Astrocyte (in vitro differentiated cells and primary cell): ENCODE measurements at regions not wholly inside any gene's neighbourhood (a gene's known extent, or its start where the extent isn't known, plus 50 kb on each side); places are given as distances from the start of the nearest gene placed in this dataset.

ENCODE experiments used
- DNase-seq: peaks from one replicate; pipeline ENCODE4 v3.0.0-alpha.2; 2010; ENCODE audit warnings: low read depth
- FAIRE-seq: peaks from 2 replicates; lab custom pipeline; 2011; peaks lifted over from hg19 to GRCh38; lab: Jason Lieb, UNC
- H2AFZ ChIP-seq: 2 replicates; pipeline ENCODE4 v1.6.0; 2012; ENCODE audit warnings: low read depth, low read length, inconsistent platforms
- H3K27ac ChIP-seq: 2 replicates; pipeline ENCODE4 v1.5.1; 2011; ENCODE audit warnings: low read depth, low read length, inconsistent platforms
- H3K27me3 ChIP-seq: 2 replicates; pipeline ENCODE4 v1.6.0; 2011; ENCODE audit warnings: low read length, inconsistent platforms; ENCODE audit not compliant: insufficient read depth
- H3K36me3 ChIP-seq: 2 replicates; pipeline ENCODE4 v1.5.1; 2011; ENCODE audit warnings: low read length, inconsistent platforms; ENCODE audit not compliant: insufficient read depth
- H3K4me1 ChIP-seq: 2 replicates; pipeline ENCODE4 v1.5.1; 2011; ENCODE audit warnings: low read length, inconsistent platforms; ENCODE audit not compliant: insufficient read depth
- H3K4me2 ChIP-seq: 2 replicates; pipeline ENCODE4 v1.6.0; 2012; ENCODE audit warnings: low read length, inconsistent platforms
- H3K4me3 ChIP-seq: 2 replicates; pipeline ENCODE4 v1.5.1; 2011; ENCODE audit warnings: low read depth, mild to moderate bottlenecking, low read length, inconsistent platforms; ENCODE audit not compliant: insufficient read depth
- H3K79me2 ChIP-seq: 2 replicates; pipeline ENCODE4 v1.6.0; 2012; ENCODE audit warnings: mild to moderate bottlenecking, low read length, inconsistent platforms; ENCODE audit not compliant: insufficient read depth
- H3K9ac ChIP-seq: 2 replicates; pipeline ENCODE4 v1.6.0; 2012; ENCODE audit warnings: mild to moderate bottlenecking, low read length, inconsistent platforms
- H3K9me3 ChIP-seq: 2 replicates; pipeline ENCODE4 v1.5.1; 2012; ENCODE audit warnings: low read depth, mild to moderate bottlenecking, low read length, inconsistent platforms; ENCODE audit not compliant: insufficient read depth
- H4K20me1 ChIP-seq: 2 replicates; pipeline ENCODE4 v1.6.0; 2012; ENCODE audit warnings: low read length, inconsistent platforms; ENCODE audit not compliant: insufficient read depth
- H3K27ac Mint-ChIP-seq: one replicate; pipeline ENCODE4 v1.8.0; 2021; ENCODE audit warnings: mild to moderate bottlenecking, mixed read lengths; ENCODE audit not compliant: unreplicated experiment
- H3K27me3 Mint-ChIP-seq: one replicate; pipeline ENCODE4 v1.8.0; 2021; ENCODE audit warnings: low read depth, mixed read lengths; ENCODE audit not compliant: unreplicated experiment
- H3K36me3 Mint-ChIP-seq: one replicate; pipeline ENCODE4 v1.8.0; 2021; ENCODE audit warnings: low read depth, mixed read lengths; ENCODE audit not compliant: unreplicated experiment
- H3K4me1 Mint-ChIP-seq: one replicate; pipeline ENCODE4 v1.8.0; 2021; ENCODE audit warnings: low read depth, mixed read lengths; ENCODE audit not compliant: unreplicated experiment
- H3K4me3 Mint-ChIP-seq: one replicate; pipeline ENCODE4 v1.8.0; 2021; ENCODE audit warnings: mild to moderate bottlenecking, moderate library complexity, mixed read lengths; ENCODE audit not compliant: unreplicated experiment
- H3K9me3 Mint-ChIP-seq: one replicate; pipeline ENCODE4 v1.8.0; 2021; ENCODE audit warnings: mild to moderate bottlenecking, mixed read lengths; ENCODE audit not compliant: unreplicated experiment
- EZH2 ChIP-seq: IDR thresholded peaks from 2 replicates; pipeline ENCODE4 v1.6.1; 2012; ENCODE audit warnings: mild to moderate bottlenecking, low read length, inconsistent platforms; ENCODE audit not compliant: insufficient read depth
- TF ChIP-seq, protein P1 (sequence below): IDR thresholded peaks from 2 replicates; pipeline ENCODE4 v1.5.1; 2011; ENCODE audit warnings: low read depth, mild to moderate bottlenecking, inconsistent platforms, low read length, moderate library complexity; ENCODE audit not compliant: insufficient read depth

DNA sequence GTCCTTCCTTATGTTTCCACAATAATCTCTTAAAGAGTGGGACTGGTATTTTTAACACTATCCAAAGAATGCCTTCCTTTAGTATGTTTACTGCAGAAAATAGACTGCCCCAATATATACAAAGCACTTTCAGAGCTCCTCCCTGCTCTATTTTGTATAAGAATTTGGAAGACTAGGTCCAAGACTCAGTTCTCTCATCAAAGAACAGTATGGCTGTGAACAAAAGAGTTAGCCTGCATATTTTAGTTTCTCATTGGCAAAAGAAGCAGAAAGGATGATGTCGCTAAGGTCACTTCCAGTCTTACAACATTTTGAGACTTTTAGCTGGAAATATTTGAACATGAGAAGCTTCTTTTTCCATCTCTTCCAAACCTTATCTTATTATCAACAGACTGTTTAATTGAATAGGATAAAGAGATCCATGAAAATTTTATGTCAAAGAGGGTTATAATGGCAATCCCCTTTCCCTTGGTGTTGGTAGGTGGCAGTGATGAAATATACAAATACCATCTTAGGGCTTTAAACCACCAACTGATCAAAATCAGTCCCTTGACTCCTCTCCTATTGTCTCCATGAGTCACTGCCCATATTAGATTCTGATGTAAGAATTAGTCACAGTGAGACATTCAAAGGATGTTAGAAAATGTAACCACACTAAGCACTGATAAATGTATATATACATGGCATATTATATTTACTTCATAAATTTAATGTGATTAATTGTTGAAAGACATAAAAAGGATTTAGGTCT lies 266.9 kb upstream of the DSEL start:
- H3K4me1 ChIP-seq = peaks cover 16% of the 10 kb centered on the region
- FAIRE-seq = peak; percentile 99
- H2AFZ ChIP-seq = peak overlapping the region; percentile 48

DNA sequence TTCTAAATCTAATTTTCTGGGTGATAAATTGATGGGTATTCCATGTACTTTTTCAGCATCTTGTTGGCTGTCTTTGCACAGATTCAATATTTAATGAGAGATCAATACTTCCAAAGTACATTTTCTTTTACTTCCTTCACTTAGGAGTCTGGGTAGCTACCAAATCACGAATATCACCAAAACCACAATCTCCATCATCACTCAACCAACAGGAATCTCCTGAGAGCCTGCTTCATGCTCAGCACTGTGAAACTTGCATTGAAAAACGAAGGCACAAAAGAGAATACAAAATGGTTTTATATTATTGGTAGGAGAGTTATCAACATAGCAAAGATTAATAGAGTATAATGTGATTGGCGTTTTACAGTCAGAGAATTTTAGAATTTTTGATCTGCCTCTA lies 261.5 kb upstream of the DSEL start:
- Histone ChIP-seq H3K4me2 (no peak overlapping the region), H3K4me1 (peaks cover 5% of the 10 kb centered on the region), H3K27me3 (no peaks in the 10 kb centered on the region), H2AFZ (no peak overlapping the region), H3K9me3 (no peaks in the 10 kb centered on the region), H3K27ac (no peak overlapping the region), H4K20me1 (no peaks in the 10 kb centered on the region), H3K4me3 (no peak overlapping the region), H3K36me3 (no peaks in the 10 kb centered on the region), H3K9ac (no peak overlapping the region), H3K79me2 (no peaks in the 10 kb centered on the region)
- Mint-ChIP-seq H3K9me3 (no peaks in the 10 kb centered on the region), H3K36me3 (no peaks in the 10 kb centered on the region), H3K27ac (no peak overlapping the region), H3K4me1 (peaks cover 24% of the 10 kb centered on the region), H3K4me3 (no peak overlapping the region), H3K27me3 (no peaks in the 10 kb centered on the region)
- FAIRE-seq = peak; percentile 39
- DNase-seq = peak; percentile 51
- TF ChIP-seq, protein P1, sequence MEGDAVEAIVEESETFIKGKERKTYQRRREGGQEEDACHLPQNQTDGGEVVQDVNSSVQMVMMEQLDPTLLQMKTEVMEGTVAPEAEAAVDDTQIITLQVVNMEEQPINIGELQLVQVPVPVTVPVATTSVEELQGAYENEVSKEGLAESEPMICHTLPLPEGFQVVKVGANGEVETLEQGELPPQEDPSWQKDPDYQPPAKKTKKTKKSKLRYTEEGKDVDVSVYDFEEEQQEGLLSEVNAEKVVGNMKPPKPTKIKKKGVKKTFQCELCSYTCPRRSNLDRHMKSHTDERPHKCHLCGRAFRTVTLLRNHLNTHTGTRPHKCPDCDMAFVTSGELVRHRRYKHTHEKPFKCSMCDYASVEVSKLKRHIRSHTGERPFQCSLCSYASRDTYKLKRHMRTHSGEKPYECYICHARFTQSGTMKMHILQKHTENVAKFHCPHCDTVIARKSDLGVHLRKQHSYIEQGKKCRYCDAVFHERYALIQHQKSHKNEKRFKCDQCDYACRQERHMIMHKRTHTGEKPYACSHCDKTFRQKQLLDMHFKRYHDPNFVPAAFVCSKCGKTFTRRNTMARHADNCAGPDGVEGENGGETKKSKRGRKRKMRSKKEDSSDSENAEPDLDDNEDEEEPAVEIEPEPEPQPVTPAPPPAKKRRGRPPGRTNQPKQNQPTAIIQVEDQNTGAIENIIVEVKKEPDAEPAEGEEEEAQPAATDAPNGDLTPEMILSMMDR = no peak
- no peak for TF ChIP-seq EZH2

More for the DNA sequence above, 266.9 kb upstream of the DSEL start:
- peak; percentile 92 for DNase-seq
- Histone ChIP-seq H3K9ac (peak overlapping the region; percentile 32), H4K20me1 (no peaks in the 10 kb centered on the region), H3K27me3 (no peaks in the 10 kb centered on the region), H3K4me2 (peak overlapping the region; percentile 61), H3K79me2 (no peaks in the 10 kb centered on the region), H3K4me3 (no peak overlapping the region), H3K9me3 (no peaks in the 10 kb centered on the region), H3K36me3 (no peaks in the 10 kb centered on the region), H3K27ac (peak overlapping the region; percentile 92)
- Mint-ChIP-seq H3K27ac (peak overlapping the region; percentile 94), H3K4me3 (no peak overlapping the region), H3K27me3 (no peaks in the 10 kb centered on the region), H3K4me1 (peaks cover 26% of the 10 kb centered on the region), H3K36me3 (no peaks in the 10 kb centered on the region), H3K9me3 (peaks cover 6% of the 10 kb centered on the region)
- no peak for TF ChIP-seq EZH2
- TF ChIP-seq, protein P1 = no peak

DNA sequence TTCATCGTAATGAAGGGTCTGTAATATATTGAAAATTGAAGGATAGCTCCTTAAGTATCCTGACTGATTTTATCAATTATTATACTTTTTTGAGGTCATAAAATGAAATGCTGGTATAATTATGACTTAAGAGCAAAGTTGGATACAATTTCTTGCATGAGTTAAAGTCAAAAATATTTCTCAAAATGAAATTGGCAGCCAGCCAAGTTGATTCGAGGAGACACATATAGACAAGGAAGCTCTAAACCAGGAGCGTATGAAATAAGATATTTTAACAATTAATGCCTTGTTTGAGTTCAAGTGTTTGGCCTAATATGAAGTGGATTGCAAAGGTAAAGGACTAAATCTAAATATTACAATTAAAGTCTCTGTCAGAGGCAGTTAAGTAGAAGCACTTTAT lies 260.4 kb upstream of the DSEL start:
- no peaks in the 10 kb centered on the region for H3K79me2 ChIP-seq
- FAIRE-seq (no peak), DNase-seq (peak; percentile 14)
- H3K4me1 ChIP-seq = no peaks in the 10 kb centered on the region
- no peak overlapping the region for H2AFZ ChIP-seq
- no peak overlapping the region for H3K4me2 ChIP-seq
- no peaks in the 10 kb centered on the region for H3K9me3 Mint-ChIP-seq
- H3K27ac Mint-ChIP-seq = no peak overlapping the region
- no peak overlapping the region for H3K4me3 ChIP-seq
- no peak overlapping the region for H3K4me3 Mint-ChIP-seq
- no peaks in the 10 kb centered on the region for H4K20me1 ChIP-seq
- peaks cover 17% of the 10 kb centered on the region for H3K4me1 Mint-ChIP-seq
- no peaks in the 10 kb centered on the region for H3K27me3 Mint-ChIP-seq
- H3K27ac ChIP-seq = no peak overlapping the region
- no peaks in the 10 kb centered on the region for H3K9me3 ChIP-seq
- H3K36me3 ChIP-seq = no peaks in the 10 kb centered on the region
- H3K9ac ChIP-seq = no peak overlapping the region
- H3K27me3 ChIP-seq = no peaks in the 10 kb centered on the region
- no peaks in the 10 kb centered on the region for H3K36me3 Mint-ChIP-seq
- no peak for TF ChIP-seq EZH2
- TF ChIP-seq, protein P1 = no peak
